AG08395 (cell line): ENCODE measurements at regions not wholly inside any gene's neighbourhood (a gene's known extent, or its start where the extent isn't known, plus 50 kb on each side); places are given as distances from the start of the nearest gene placed in this dataset.

Source experiments
- DNase-seq: peaks from one replicate; pipeline ENCODE4 v3.0.0; 2012; ENCODE audit warnings: mixed read lengths, low spot score

- no peak for DNase-seq
Measured at GRCh38 chr14:34039428-34040047, 88.7 kb upstream of the EGLN3 start.

- no peak for DNase-seq
Measured at GRCh38 chr14:34038358-34039057, 87.6 kb upstream of the EGLN3 start.

- DNase-seq, result no peak
Measured at GRCh38 chr14:34036319-34036766, 85.5 kb upstream of the EGLN3 start.

GRCh38 chr14:34035934-34036250, 85.0 kb upstream of the EGLN3 start:
- DNase-seq, result no peak

- no peak for DNase-seq
Measured at GRCh38 chr14:34035177-34035933, 84.5 kb upstream of the EGLN3 start.

GRCh38 chr14:34034447-34035176, 83.7 kb upstream of the EGLN3 start:
- DNase-seq, result no peak

GRCh38 chr14:34032720-34033119, 81.8 kb upstream of the EGLN3 start:
- no peak for DNase-seq

- peak; percentile 43 for DNase-seq
Measured at GRCh38 chr14:34030864-34031263, 80.0 kb upstream of the EGLN3 start.

GRCh38 chr14:34029921-34030334, 79.1 kb upstream of the EGLN3 start:
- peak; percentile 21 for DNase-seq

- DNase-seq, result no peak
Measured at GRCh38 chr14:34027990-34028495, 77.2 kb upstream of the EGLN3 start.

- DNase-seq, result no peak
Measured at GRCh38 chr14:34027130-34027989, 76.5 kb upstream of the EGLN3 start.

- DNase-seq, result no peak
Measured at GRCh38 chr14:34025325-34026017, 74.6 kb upstream of the EGLN3 start.

GRCh38 chr14:34024768-34025144, 73.9 kb upstream of the EGLN3 start:
- no peak for DNase-seq

- no peak for DNase-seq
Measured at GRCh38 chr14:34023824-34024767, 73.2 kb upstream of the EGLN3 start.

GRCh38 chr14:34021096-34021495, 70.2 kb upstream of the EGLN3 start:
- DNase-seq, result no peak

GRCh38 chr14:34020014-34020413, 69.1 kb upstream of the EGLN3 start:
- no peak for DNase-seq

- no peak for DNase-seq
Measured at GRCh38 chr14:34018564-34019244, 67.8 kb upstream of the EGLN3 start.

GRCh38 chr14:34018125-34018524, 67.3 kb upstream of the EGLN3 start:
- no peak for DNase-seq

- DNase-seq, result no peak
Measured at GRCh38 chr14:34015383-34015782, 64.5 kb upstream of the EGLN3 start.
